T-cell (primary cell): ENCODE measurements at regions not wholly inside any gene's neighbourhood (a gene's known extent, or its start where the extent isn't known, plus 50 kb on each side); places are given as distances from the start of the nearest gene placed in this dataset.

ENCODE experiments used
- ATAC-seq, 4 experiments: fragments of 200-7000 bp in 3 of 4; fragments of 150-1000 bp in 1 of 4; cut with Tn5 transposase; replicated peaks in 1 of 4; 1 replicate in 3 of 4; 2 replicates in 1 of 4; pipeline ENCODE4 v1.10.0; 2021; ENCODE audit warnings: moderate library complexity in 3 of 4, mild to moderate bottlenecking in 2 of 4, moderate number of reproducible peaks in 1 of 4
- CTCF ChIA-PET, 2 donors: fragments of 300-600 bp; sonication (Branson Sonifier 250); formaldehyde crosslinking; loops; one replicate each; lab custom pipeline; 2022; ENCODE audit warnings: antibody characterized with exemption in 2 of 2; lab: Charles Lee
- POLR2A ChIA-PET, 2 donors: fragments of 300-600 bp; sonication (Branson Sonifier 250); formaldehyde crosslinking; loops; one replicate each; lab custom pipeline; 2022; ENCODE audit warnings: antibody characterized with exemption in 2 of 2; lab: Charles Lee
- DNase-seq, 35 experiments: peaks; one replicate each; pipeline versions ENCODE4 v3.0.0 to v3.0.0-alpha.2; 2013 to 2023
- H3K27ac ChIP-seq: one replicate; pipeline ENCODE4 v1.5.1; 2013; ENCODE audit warnings: low read length
- H3K27me3 ChIP-seq, 2 experiments: replicated peaks in 1 of 2; 1 replicate in 1 of 2; 2 replicates in 1 of 2; pipeline versions ENCODE4 v1.6.1 to v1.7.0; 2013; ENCODE audit warnings: low read length in 1 of 2, mixed read lengths in 1 of 2; ENCODE audit not compliant: control insufficient read depth in 2 of 2, insufficient read depth in 2 of 2; ENCODE audit errors: extremely low read depth in 1 of 2
- H3K36me3 ChIP-seq, 2 donors: 1 replicate in 1 of 2; 2 replicates in 1 of 2; pipeline versions ENCODE4 v1.6.1 to v1.7.0; 2013; ENCODE audit warnings: low read length in 1 of 2; ENCODE audit not compliant: control insufficient read depth in 2 of 2, insufficient read depth in 1 of 2; ENCODE audit errors: extremely low read depth in 1 of 2
- H3K4me1 ChIP-seq, 2 experiments: 1 replicate in 1 of 2; 2 replicates in 1 of 2; pipeline versions ENCODE4 v1.6.1 to v1.7.0; 2013; ENCODE audit warnings: low read length in 2 of 2, mixed read lengths in 1 of 2; ENCODE audit not compliant: insufficient read depth in 2 of 2, control insufficient read depth in 1 of 2; ENCODE audit errors: extremely low read depth in 1 of 2
- H3K4me3 ChIP-seq, 2 donors: 1 replicate in 1 of 2; 2 replicates in 1 of 2; pipeline versions ENCODE4 v1.5.1 to v1.7.0; 2013; ENCODE audit warnings: mild to moderate bottlenecking in 2 of 2, low read length in 1 of 2, moderate library complexity in 1 of 2; ENCODE audit not compliant: control insufficient read depth in 1 of 2; ENCODE audit errors: extremely low read depth in 1 of 2
- H3K9me3 ChIP-seq: 2 replicates; pipeline ENCODE4 v1.7.0; 2013
- H3K27ac Mint-ChIP-seq, 2 donors: one replicate each; pipeline ENCODE4 v1.8.0; 2020 to 2021; ENCODE audit warnings: mild to moderate bottlenecking in 2 of 2, mixed read lengths in 2 of 2
- H3K27me3 Mint-ChIP-seq, 2 donors: one replicate each; pipeline ENCODE4 v1.8.0; 2021 to 2022; ENCODE audit warnings: mixed read lengths in 2 of 2
- H3K36me3 Mint-ChIP-seq: one replicate; pipeline ENCODE4 v1.8.0; 2021; ENCODE audit warnings: mixed read lengths
- H3K4me1 Mint-ChIP-seq, 3 donors: one replicate each; pipeline ENCODE4 v1.8.0; 2020 to 2022; ENCODE audit warnings: mixed read lengths in 3 of 3, mild to moderate bottlenecking in 1 of 3
- H3K4me3 Mint-ChIP-seq, 3 donors: one replicate each; pipeline ENCODE4 v1.8.0; 2020 to 2022; ENCODE audit warnings: mild to moderate bottlenecking in 3 of 3, mixed read lengths in 3 of 3, moderate library complexity in 3 of 3
- H3K9me3 Mint-ChIP-seq, 3 donors: one replicate each; pipeline ENCODE4 v1.8.0; 2020 to 2022; ENCODE audit warnings: mixed read lengths in 3 of 3
- WGBS: methylation state at CpG from one replicate; pipeline ENCODE4 v1.1.5; 2013; ENCODE audit warnings: missing lambda C conversion rate; ENCODE audit not compliant: insufficient coverage; 5-methylcytosine and 5-hydroxymethylcytosine counted together

- CTCF ChIA-PET = no interaction called here
- H3K27me3 ChIP-seq = peaks cover 0 to 2% of the 10 kb centered on the region in 2 experiments
- H3K9me3 ChIP-seq = no peaks in the 10 kb centered on the region
Measured at GRCh38 chr16:79897453-79898146, 297.1 kb upstream of the MAF start.

GRCh38 chr16:79897104-79897452 is 296.5 kb upstream of the MAF start:
- H3K36me3 ChIP-seq = no peaks in the 10 kb centered on the region
- no peak overlapping the region for H3K27ac Mint-ChIP-seq
- H3K4me3 Mint-ChIP-seq = no peak overlapping the region
- no peaks in the 10 kb centered on the region for H3K9me3 ChIP-seq
- POLR2A ChIA-PET = no interaction called here
- H3K27ac ChIP-seq = no peak overlapping the region
- H3K27me3 ChIP-seq = peaks cover 0 to 2% of the 10 kb centered on the region in 2 experiments
- no peak overlapping the region for H3K4me3 ChIP-seq
- CTCF ChIA-PET = no interaction called here
- no CpG with 5 or more reads among the region's 2 CpGs for WGBS
- no peaks in the 10 kb centered on the region for H3K27me3 Mint-ChIP-seq
- H3K4me1 ChIP-seq = no peaks in the 10 kb centered on the region
- no peak for DNase-seq
- ATAC-seq = no peak
- H3K4me1 Mint-ChIP-seq = no peaks in the 10 kb centered on the region
- no peaks in the 10 kb centered on the region for H3K36me3 Mint-ChIP-seq
- H3K9me3 Mint-ChIP-seq = peaks cover 0 to 3% (median 2%) of the 10 kb centered on the region in 3 donors

More at GRCh38 chr16:79897453-79898146, 297.1 kb upstream of the MAF start:
- DNase-seq = no peak
- peaks cover 0 to 3% (median 2%) of the 10 kb centered on the region in 3 donors for H3K9me3 Mint-ChIP-seq
- H3K27me3 Mint-ChIP-seq = peaks cover 0 to 5% of the 10 kb centered on the region in 2 donors
- Histone ChIP-seq H3K4me1 (no peaks in the 10 kb centered on the region), H3K36me3 (no peaks in the 10 kb centered on the region), H3K27ac (no peak overlapping the region), H3K4me3 (no peak overlapping the region)
- no peak overlapping the region for H3K4me3 Mint-ChIP-seq
- no peaks in the 10 kb centered on the region for H3K4me1 Mint-ChIP-seq
- 73% methylated on average over 7 of the region's 8 CpGs for WGBS
- H3K36me3 Mint-ChIP-seq = no peaks in the 10 kb centered on the region
- no peak overlapping the region for H3K27ac Mint-ChIP-seq
- POLR2A ChIA-PET = no interaction called here
- ATAC-seq = no peak

- H3K27me3 Mint-ChIP-seq = no peaks in the 10 kb centered on the region
- DNase-seq = no peak
- H3K27ac Mint-ChIP-seq = no peak overlapping the region
- no peaks in the 10 kb centered on the region for H3K4me1 Mint-ChIP-seq
- H3K9me3 ChIP-seq = no peaks in the 10 kb centered on the region
- no peaks in the 10 kb centered on the region for H3K36me3 Mint-ChIP-seq
- ChIA-PET POLR2A (no interaction called here), CTCF (no interaction called here)
- H3K27ac ChIP-seq = no peak overlapping the region
- H3K36me3 ChIP-seq = no peaks in the 10 kb centered on the region
- H3K9me3 Mint-ChIP-seq = no peaks in the 10 kb centered on the region
- WGBS = 87% methylated on average over 6 of the region's 6 CpGs
- H3K4me3 ChIP-seq = no peak overlapping the region
- no peak for ATAC-seq
- peaks cover 0 to 2% of the 10 kb centered on the region in 2 experiments for H3K27me3 ChIP-seq
- H3K4me3 Mint-ChIP-seq = no peak overlapping the region
- H3K4me1 ChIP-seq = no peaks in the 10 kb centered on the region
Measured at GRCh38 chr16:79895917-79896203, 295.3 kb upstream of the MAF start.

GRCh38 chr16:79895053-79895916 is 294.7 kb upstream of the MAF start:
- Mint-ChIP-seq H3K27me3 (no peaks in the 10 kb centered on the region), H3K9me3 (no peaks in the 10 kb centered on the region), H3K4me3 (no peak overlapping the region), H3K27ac (no peak overlapping the region), H3K4me1 (no peaks in the 10 kb centered on the region), H3K36me3 (no peaks in the 10 kb centered on the region)
- no peaks in the 10 kb centered on the region for H3K4me1 ChIP-seq
- ATAC-seq (no peak), DNase-seq (no peak)
- POLR2A ChIA-PET = no interaction called here
- H3K4me3 ChIP-seq = no peak overlapping the region
- 94% methylated on average over 6 of the region's 10 CpGs for WGBS
- H3K9me3 ChIP-seq = no peaks in the 10 kb centered on the region
- H3K36me3 ChIP-seq = no peaks in the 10 kb centered on the region
- H3K27ac ChIP-seq = no peak overlapping the region
- peaks cover 0 to 2% of the 10 kb centered on the region in 2 experiments for H3K27me3 ChIP-seq
- CTCF ChIA-PET = no interaction called here

- WGBS = no CpG with 5 or more reads among the region's 3 CpGs
- no peak overlapping the region for H3K4me3 ChIP-seq
- no peaks in the 10 kb centered on the region for H3K9me3 ChIP-seq
- H3K36me3 Mint-ChIP-seq = no peaks in the 10 kb centered on the region
- no peaks in the 10 kb centered on the region for H3K36me3 ChIP-seq
- H3K4me1 ChIP-seq = no peaks in the 10 kb centered on the region
- no peak for DNase-seq
- H3K27me3 ChIP-seq = no peaks in the 10 kb centered on the region
- ChIA-PET CTCF (no interaction called here), POLR2A (no interaction called here)
- H3K27ac Mint-ChIP-seq = no peak overlapping the region
- H3K27ac ChIP-seq = no peak overlapping the region
- no peak for ATAC-seq
- H3K27me3 Mint-ChIP-seq = no peaks in the 10 kb centered on the region
- H3K9me3 Mint-ChIP-seq = no peaks in the 10 kb centered on the region
- H3K4me3 Mint-ChIP-seq = no peak overlapping the region
- H3K4me1 Mint-ChIP-seq = no peaks in the 10 kb centered on the region
Measured at GRCh38 chr16:79893445-79893844, 292.9 kb upstream of the MAF start.

GRCh38 chr16:79892278-79892677 is 291.7 kb upstream of the MAF start:
- Mint-ChIP-seq H3K27me3 (no peaks in the 10 kb centered on the region), H3K9me3 (no peaks in the 10 kb centered on the region), H3K4me1 (no peaks in the 10 kb centered on the region), H3K27ac (no peak overlapping the region), H3K36me3 (no peaks in the 10 kb centered on the region), H3K4me3 (no peak overlapping the region)
- Histone ChIP-seq H3K27me3 (no peaks in the 10 kb centered on the region), H3K36me3 (no peaks in the 10 kb centered on the region), H3K4me3 (no peak overlapping the region), H3K27ac (no peak overlapping the region), H3K4me1 (no peaks in the 10 kb centered on the region), H3K9me3 (no peaks in the 10 kb centered on the region)
- DNase-seq = no peak
- ChIA-PET POLR2A (no interaction called here), CTCF (no interaction called here)
- WGBS = 81% methylated on average over 3 of the region's 3 CpGs
- no peak for ATAC-seq
